Neural progenitor cell (in vitro differentiated cells): ENCODE measurements at regions not wholly inside any gene's neighbourhood (a gene's known extent, or its start where the extent isn't known, plus 50 kb on each side); places are given as distances from the start of the nearest gene placed in this dataset.

Source experiments
- DNase-seq: peaks from one replicate; pipeline ENCODE4 v3.0.0-alpha.2; 2016; ENCODE audit warnings: low spot score
- H2AFZ ChIP-seq: fragments of 200-600 bp; sonication (generic); replicated peaks from 2 replicates; pipeline ENCODE4 v1.6.1; 2016; ENCODE audit warnings: antibody characterized with exemption
- H3F3A ChIP-seq: fragments of 200-600 bp; sonication (generic); 2 replicates; pipeline ENCODE4 v1.6.1; 2016; ENCODE audit warnings: antibody characterized with exemption, low read depth
- H3K27ac ChIP-seq: fragments of 200-600 bp; sonication (generic); 2 replicates; pipeline ENCODE4 v1.5.1; 2016; ENCODE audit warnings: mild to moderate bottlenecking
- H3K27me3 ChIP-seq: fragments of 200-600 bp; sonication (generic); 2 replicates; pipeline ENCODE4 v1.6.1; 2016; ENCODE audit warnings: mild to moderate bottlenecking, moderate library complexity
- H3K36me3 ChIP-seq: fragments of 200-600 bp; sonication (generic); 2 replicates; pipeline ENCODE4 v1.5.1; 2016
- H3K4me1 ChIP-seq: fragments of 200-600 bp; sonication (generic); 2 replicates; pipeline ENCODE4 v1.6.1; 2016; ENCODE audit warnings: mixed run types
- H3K4me2 ChIP-seq: fragments of 200-600 bp; sonication (generic); 2 replicates; pipeline ENCODE4 v1.6.1; 2016
- H3K4me3 ChIP-seq: fragments of 200-600 bp; sonication (generic); 2 replicates; pipeline ENCODE4 v1.5.1; 2016
- H3K79me2 ChIP-seq: fragments of 200-600 bp; sonication (generic); 2 replicates; pipeline ENCODE4 v1.6.1; 2016; ENCODE audit warnings: low read depth
- H3K9ac ChIP-seq: fragments of 200-600 bp; sonication (generic); 2 replicates; pipeline ENCODE4 v1.6.1; 2016
- H3K9me3 ChIP-seq: fragments of 200-600 bp; sonication (generic); 2 replicates; pipeline ENCODE4 v1.5.1; 2016; ENCODE audit warnings: low read depth
- H4K20me1 ChIP-seq: fragments of 200-600 bp; sonication (generic); 2 replicates; pipeline ENCODE4 v1.6.1; 2016; ENCODE audit warnings: low read depth
- H3K27ac Mint-ChIP-seq: 3 replicates; pipeline ENCODE4 v1.8.0; 2021; ENCODE audit warnings: mixed read lengths
- H3K27me3 Mint-ChIP-seq: 2 replicates; pipeline ENCODE4 v1.8.0; 2022; ENCODE audit warnings: low read depth, mild to moderate bottlenecking, inconsistent platforms, moderate library complexity, mixed read lengths; ENCODE audit not compliant: insufficient read depth
- H3K36me3 Mint-ChIP-seq: 3 replicates; pipeline ENCODE4 v1.8.0; 2021; ENCODE audit warnings: mixed read lengths
- H3K4me1 Mint-ChIP-seq: 3 replicates; pipeline ENCODE4 v1.8.0; 2021; ENCODE audit warnings: mixed read lengths
- H3K4me3 Mint-ChIP-seq: 3 replicates; pipeline ENCODE4 v1.8.0; 2021; ENCODE audit warnings: mild to moderate bottlenecking, moderate library complexity, mixed read lengths
- H3K9me3 Mint-ChIP-seq: 3 replicates; pipeline ENCODE4 v1.8.0; 2020; ENCODE audit warnings: mixed read lengths
- CTCF ChIP-seq: fragments of 200-600 bp; sonication (generic); IDR thresholded peaks from 2 replicates; pipeline ENCODE4 v1.5.1; 2017; ENCODE audit warnings: antibody characterized with exemption, mild to moderate bottlenecking
- EZH2 ChIP-seq: fragments of 200-600 bp; sonication (generic); IDR thresholded peaks from 2 replicates; pipeline ENCODE4 v1.6.1; 2017; ENCODE audit warnings: antibody characterized with exemption, mild to moderate bottlenecking, moderate library complexity
- EZH2phosphoT487 ChIP-seq: fragments of 200-600 bp; sonication (generic); IDR thresholded peaks from 2 replicates; pipeline ENCODE4 v1.6.1; 2017; ENCODE audit warnings: antibody characterized with exemption

- Histone ChIP-seq H3K9ac (no peak overlapping the region), H3K4me1 (no peaks in the 10 kb centered on the region), H3F3A (no peaks in the 10 kb centered on the region), H3K4me3 (no peak overlapping the region), H3K36me3 (no peaks in the 10 kb centered on the region), H3K9me3 (no peaks in the 10 kb centered on the region), H3K79me2 (no peaks in the 10 kb centered on the region), H3K27me3 (no peaks in the 10 kb centered on the region), H3K4me2 (no peak overlapping the region), H3K27ac (no peak overlapping the region), H4K20me1 (no peaks in the 10 kb centered on the region), H2AFZ (no peak overlapping the region)
- no peak for DNase-seq
- no peak overlapping the region for H3K4me3 Mint-ChIP-seq
- H3K9me3 Mint-ChIP-seq, result peaks cover 5% of the 10 kb centered on the region
- no peak overlapping the region for H3K27ac Mint-ChIP-seq
- TF ChIP-seq EZH2phosphoT487 (no peak), CTCF (no peak), EZH2 (no peak)
- peaks cover 3% of the 10 kb centered on the region for H3K4me1 Mint-ChIP-seq
- H3K27me3 Mint-ChIP-seq, result no peaks in the 10 kb centered on the region
- H3K36me3 Mint-ChIP-seq, result no peaks in the 10 kb centered on the region
Observed at GRCh38 chrX:113222305-113222704, 381.7 kb upstream of the AMOT start.

GRCh38 chrX:113212052-113212451 lies 371.4 kb upstream of the AMOT start:
- no peak overlapping the region for H3K27ac Mint-ChIP-seq
- Histone ChIP-seq H4K20me1 (no peaks in the 10 kb centered on the region), H3F3A (no peaks in the 10 kb centered on the region), H3K4me3 (no peak overlapping the region), H3K9me3 (no peaks in the 10 kb centered on the region), H2AFZ (no peak overlapping the region), H3K9ac (no peak overlapping the region), H3K4me1 (no peaks in the 10 kb centered on the region), H3K27ac (no peak overlapping the region), H3K79me2 (no peaks in the 10 kb centered on the region), H3K4me2 (no peak overlapping the region), H3K36me3 (no peaks in the 10 kb centered on the region), H3K27me3 (no peaks in the 10 kb centered on the region)
- no peaks in the 10 kb centered on the region for H3K4me1 Mint-ChIP-seq
- H3K36me3 Mint-ChIP-seq, result no peaks in the 10 kb centered on the region
- no peaks in the 10 kb centered on the region for H3K27me3 Mint-ChIP-seq
- no peak overlapping the region for H3K4me3 Mint-ChIP-seq
- DNase-seq, result no peak
- peaks cover 5% of the 10 kb centered on the region for H3K9me3 Mint-ChIP-seq
- TF ChIP-seq CTCF (no peak), EZH2phosphoT487 (no peak), EZH2 (no peak)

DNA sequence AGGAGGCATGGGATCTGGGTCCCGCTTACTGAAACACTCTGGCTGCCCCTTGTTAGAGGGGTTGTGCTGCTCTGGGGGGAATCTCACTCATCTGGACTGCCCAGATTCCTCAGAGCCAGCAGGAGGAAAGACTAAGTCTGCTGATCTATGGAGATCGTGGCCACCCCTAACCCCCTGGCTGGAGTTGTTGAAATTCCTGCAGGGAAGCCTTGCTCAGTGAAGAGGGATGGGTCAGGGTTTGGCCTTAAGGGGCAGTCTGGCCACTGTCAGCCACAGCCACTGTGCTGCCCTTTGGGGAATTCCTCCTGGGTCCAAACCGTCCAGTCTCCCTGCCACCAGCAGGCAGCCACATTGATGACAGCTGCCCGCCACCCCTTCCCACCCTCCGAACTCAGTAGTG lies 362.0 kb upstream of the AMOT start:
- peaks cover 3% of the 10 kb centered on the region for H3K27me3 Mint-ChIP-seq
- no peaks in the 10 kb centered on the region for H3F3A ChIP-seq
- H3K4me2 ChIP-seq, result no peak overlapping the region
- H2AFZ ChIP-seq, result no peak overlapping the region
- H3K4me3 Mint-ChIP-seq, result no peak overlapping the region
- no peaks in the 10 kb centered on the region for H3K9me3 ChIP-seq
- no peak overlapping the region for H3K4me3 ChIP-seq
- H3K36me3 Mint-ChIP-seq, result no peaks in the 10 kb centered on the region
- H3K27ac ChIP-seq, result no peak overlapping the region
- H3K27me3 ChIP-seq, result no peaks in the 10 kb centered on the region
- H3K4me1 Mint-ChIP-seq, result peaks cover 4% of the 10 kb centered on the region
- no peaks in the 10 kb centered on the region for H3K4me1 ChIP-seq
- DNase-seq, result no peak
- TF ChIP-seq EZH2phosphoT487 (no peak), EZH2 (no peak), CTCF (no peak)
- no peak overlapping the region for H3K27ac Mint-ChIP-seq
- no peaks in the 10 kb centered on the region for H3K36me3 ChIP-seq
- no peak overlapping the region for H3K9ac ChIP-seq
- no peaks in the 10 kb centered on the region for H3K79me2 ChIP-seq
- H3K9me3 Mint-ChIP-seq, result peaks cover 11% of the 10 kb centered on the region
- no peaks in the 10 kb centered on the region for H4K20me1 ChIP-seq

- H3K4me2 ChIP-seq, result no peak overlapping the region
- no peak overlapping the region for H3K4me3 ChIP-seq
- no peaks in the 10 kb centered on the region for H3F3A ChIP-seq
- no peak for DNase-seq
- H3K4me1 Mint-ChIP-seq, result no peaks in the 10 kb centered on the region
- TF ChIP-seq CTCF (no peak), EZH2 (no peak), EZH2phosphoT487 (no peak)
- no peaks in the 10 kb centered on the region for H3K4me1 ChIP-seq
- H3K36me3 ChIP-seq, result peaks cover 6% of the 10 kb centered on the region
- no peak overlapping the region for H3K9ac ChIP-seq
- H2AFZ ChIP-seq, result no peak overlapping the region
- peaks cover 7% of the 10 kb centered on the region for H3K9me3 Mint-ChIP-seq
- peaks cover 4% of the 10 kb centered on the region for H3K27me3 Mint-ChIP-seq
- H3K79me2 ChIP-seq, result no peaks in the 10 kb centered on the region
- H3K36me3 Mint-ChIP-seq, result no peaks in the 10 kb centered on the region
- H3K9me3 ChIP-seq, result peaks cover 6% of the 10 kb centered on the region
- H4K20me1 ChIP-seq, result no peaks in the 10 kb centered on the region
- no peaks in the 10 kb centered on the region for H3K27me3 ChIP-seq
- no peak overlapping the region for H3K4me3 Mint-ChIP-seq
- no peak overlapping the region for H3K27ac Mint-ChIP-seq
- H3K27ac ChIP-seq, result no peak overlapping the region
Observed at GRCh38 chrX:113195949-113196348, 355.3 kb upstream of the AMOT start.
